Hematopoietic multipotent progenitor cell treated with erythropoietin and hydrocortisone succinate and interleukin-3 and kit ligand, for 8 days (in vitro differentiated cells): ENCODE measurements at regions not wholly inside any gene's neighbourhood (a gene's known extent, or its start where the extent isn't known, plus 50 kb on each side); places are given as distances from the start of the nearest gene placed in this dataset.
"Not testable (repeated sequence)": the region's sequence is repeated elsewhere in the genome, so short reads cannot be mapped to it uniquely, and the experiment has no call there.

Experiments
- DNase-seq: peaks from one replicate; pipeline ENCODE4 v3.0.0-alpha.2; 2015

- no peak for DNase-seq
Measured at GRCh38 chr11:80987171-80987570, 1546.3 kb upstream of the TENM4 start.

- no peak for DNase-seq
Measured at GRCh38 chr11:80986421-80987074, 1545.7 kb upstream of the TENM4 start.

GRCh38 chr11:80980227-80980626 lies 1539.4 kb upstream of the TENM4 start:
- DNase-seq = no peak

- DNase-seq = no peak
Measured at GRCh38 chr11:80973786-80974185, 1533.0 kb upstream of the TENM4 start.

- no peak for DNase-seq
Measured at GRCh38 chr11:80970037-80970436, 1529.2 kb upstream of the TENM4 start.

GRCh38 chr11:80967649-80968048 lies 1526.8 kb upstream of the TENM4 start:
- no peak for DNase-seq

GRCh38 chr11:80960381-80961029 lies 1519.7 kb upstream of the TENM4 start:
- DNase-seq = no peak

GRCh38 chr11:80959751-80960150 lies 1518.9 kb upstream of the TENM4 start:
- no peak for DNase-seq

- no peak for DNase-seq
Measured at GRCh38 chr11:80958987-80959386, 1518.2 kb upstream of the TENM4 start.

- DNase-seq = no peak
Measured at GRCh38 chr11:80958361-80958760, 1517.5 kb upstream of the TENM4 start.

GRCh38 chr11:80955588-80955987 lies 1514.8 kb upstream of the TENM4 start:
- DNase-seq = no peak

- DNase-seq = no peak
Measured at GRCh38 chr11:80948781-80949180, 1508.0 kb upstream of the TENM4 start.

GRCh38 chr11:80944758-80945157 lies 1503.9 kb upstream of the TENM4 start:
- DNase-seq = no peak

GRCh38 chr11:80943226-80943625 lies 1502.4 kb upstream of the TENM4 start:
- DNase-seq = no peak

- DNase-seq = no peak
Measured at GRCh38 chr11:80937842-80938241, 1497.0 kb upstream of the TENM4 start.

- no peak for DNase-seq
Measured at GRCh38 chr11:80930038-80930437, 1489.2 kb upstream of the TENM4 start.

- DNase-seq = no peak
Measured at GRCh38 chr11:80929031-80929805, 1488.4 kb upstream of the TENM4 start.

- no peak for DNase-seq
Measured at GRCh38 chr11:80925321-80925720, 1484.5 kb upstream of the TENM4 start.

GRCh38 chr11:80921310-80921709 lies 1480.5 kb upstream of the TENM4 start:
- not testable (repeated sequence) for DNase-seq

- DNase-seq = no peak
Measured at GRCh38 chr11:80916173-80916798, 1475.5 kb upstream of the TENM4 start.

- DNase-seq = no peak
Measured at GRCh38 chr11:80914311-80914710, 1473.5 kb upstream of the TENM4 start.

- DNase-seq = no peak
Measured at GRCh38 chr11:80911666-80912065, 1470.8 kb upstream of the TENM4 start.

- no peak for DNase-seq
Measured at GRCh38 chr11:80900265-80900664, 1459.4 kb upstream of the TENM4 start.

- peak; percentile 1 for DNase-seq
Measured at GRCh38 chr11:80899381-80899780, 1458.6 kb upstream of the TENM4 start.
